Glomerular visceral epithelial cell (primary cell): ENCODE measurements at regions not wholly inside any gene's neighbourhood (a gene's known extent, or its start where the extent isn't known, plus 50 kb on each side); places are given as distances from the start of the nearest gene placed in this dataset.
A peak's percentile ranks its signal among the peaks of the same experiment; 100 is the strongest.
"Not testable (repeated sequence)": the region's sequence is repeated elsewhere in the genome, so short reads cannot be mapped to it uniquely, and the experiment has no call there.

Experiments used
- DNase-seq: peaks from one replicate; pipeline ENCODE4 v3.0.0-alpha.2; 2016; ENCODE audit errors: extremely low spot score

DNA sequence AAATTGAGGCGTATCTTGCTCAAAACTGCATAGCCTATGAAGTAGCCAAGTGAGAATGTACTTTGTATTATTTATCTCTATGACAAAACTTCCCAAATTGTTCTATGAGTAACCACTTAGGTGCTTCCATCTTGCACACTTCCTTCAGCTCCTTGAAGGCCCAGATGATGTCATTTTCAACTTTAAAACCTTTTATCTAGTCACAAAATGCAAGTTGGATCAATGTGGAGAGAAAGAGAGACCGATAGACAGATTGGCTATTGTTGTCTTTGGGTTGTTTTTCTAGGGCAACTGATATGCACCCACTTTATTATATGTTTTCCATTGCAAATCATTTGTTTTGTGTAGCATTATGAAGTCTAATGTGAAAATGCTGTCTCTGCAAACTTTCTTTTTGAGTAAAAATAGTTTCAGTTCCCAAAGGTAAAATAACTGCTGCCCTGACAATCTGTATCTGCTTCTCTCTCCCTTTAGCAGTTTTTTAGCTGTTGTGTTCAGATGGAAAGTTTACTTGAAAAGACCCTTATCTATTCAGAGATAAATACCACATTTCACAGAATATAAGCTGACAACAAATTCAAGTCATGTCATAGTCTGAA lies 73.7 kb upstream of the CITED2 start:
- no peak for DNase-seq

DNA sequence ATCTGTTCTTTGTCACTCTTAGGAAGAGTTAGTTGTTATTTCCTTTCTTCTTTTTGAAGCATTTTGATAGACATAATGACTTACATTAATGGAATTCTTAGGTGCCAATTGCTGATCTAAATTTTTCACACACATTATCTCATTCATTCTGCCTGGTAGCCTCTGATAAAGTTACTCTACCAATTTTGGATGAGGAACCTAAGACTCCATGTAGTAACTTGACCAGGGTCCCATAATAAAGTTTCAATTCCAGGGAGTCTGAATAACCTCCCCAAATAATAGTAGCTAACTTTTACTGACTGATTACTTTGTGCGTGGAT lies 73.2 kb upstream of the CITED2 start:
- no peak for DNase-seq

DNA sequence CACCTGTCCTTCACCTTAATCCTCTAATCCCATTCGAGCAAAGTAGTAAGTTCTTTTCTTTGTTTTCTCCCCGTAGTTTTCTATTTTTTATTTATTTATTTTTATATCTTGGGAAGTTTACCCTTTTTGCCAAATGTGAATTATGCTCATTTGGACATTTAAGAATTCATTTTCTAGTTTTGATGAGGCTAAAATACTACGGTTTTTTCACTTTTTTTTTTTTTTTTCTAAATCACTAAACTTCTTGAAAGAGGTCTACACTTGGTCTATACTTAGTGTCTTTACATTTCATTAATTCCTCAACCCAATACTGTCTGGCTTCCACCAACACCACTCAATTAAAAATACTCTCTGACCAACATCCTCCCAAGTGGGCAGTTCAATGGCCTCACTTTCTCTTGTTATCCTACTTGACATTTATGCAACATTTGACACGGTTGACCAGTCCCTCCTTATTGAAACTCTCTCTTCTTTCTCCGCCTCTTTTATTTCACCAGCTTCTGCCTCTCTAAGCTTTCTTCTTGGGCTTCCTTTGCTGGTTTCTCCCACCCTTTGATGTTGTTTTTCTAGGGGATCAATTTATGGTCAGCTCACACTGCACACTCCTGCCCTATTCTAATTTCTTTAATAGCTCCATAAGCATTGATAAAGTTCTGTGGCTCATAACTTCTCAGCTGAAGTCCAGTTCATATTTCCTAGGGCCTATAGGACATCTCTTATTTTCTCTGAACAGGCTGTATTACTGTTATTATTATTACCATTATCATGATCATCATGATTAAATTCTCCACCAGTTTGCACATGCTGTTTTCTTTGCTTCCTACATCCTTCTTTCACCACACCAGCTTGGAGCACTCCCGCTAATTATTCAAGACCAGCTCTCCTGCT lies 72.6 kb upstream of the CITED2 start:
- DNase-seq, result no peak

DNA sequence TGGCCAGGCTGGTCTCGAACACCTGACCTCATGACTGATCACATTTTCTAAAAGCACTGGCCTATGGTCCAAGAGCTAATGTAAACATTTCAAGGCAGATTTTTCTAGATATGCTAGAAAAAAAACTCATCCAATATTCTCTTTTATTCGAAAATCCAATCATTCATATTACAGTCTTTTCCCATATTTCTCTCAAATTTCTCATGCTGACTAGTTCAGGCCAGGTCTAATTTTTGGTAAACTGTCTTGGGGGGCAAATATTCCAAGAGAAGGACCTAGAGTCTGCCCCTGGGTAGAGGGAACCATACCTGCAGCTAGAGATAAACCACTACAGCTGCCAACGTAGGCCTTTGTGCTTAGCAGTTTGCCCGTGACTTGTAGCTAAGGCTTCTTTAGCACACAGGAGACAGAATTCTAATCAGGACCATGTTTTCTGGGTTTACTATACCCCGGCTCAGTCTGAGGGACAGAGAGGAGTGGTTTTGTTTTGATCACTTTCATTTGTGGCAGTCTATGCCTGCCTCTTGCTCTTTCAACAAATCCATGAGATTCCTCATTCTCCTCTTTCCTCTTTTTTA lies 71.8 kb upstream of the CITED2 start:
- DNase-seq, result no peak

DNA sequence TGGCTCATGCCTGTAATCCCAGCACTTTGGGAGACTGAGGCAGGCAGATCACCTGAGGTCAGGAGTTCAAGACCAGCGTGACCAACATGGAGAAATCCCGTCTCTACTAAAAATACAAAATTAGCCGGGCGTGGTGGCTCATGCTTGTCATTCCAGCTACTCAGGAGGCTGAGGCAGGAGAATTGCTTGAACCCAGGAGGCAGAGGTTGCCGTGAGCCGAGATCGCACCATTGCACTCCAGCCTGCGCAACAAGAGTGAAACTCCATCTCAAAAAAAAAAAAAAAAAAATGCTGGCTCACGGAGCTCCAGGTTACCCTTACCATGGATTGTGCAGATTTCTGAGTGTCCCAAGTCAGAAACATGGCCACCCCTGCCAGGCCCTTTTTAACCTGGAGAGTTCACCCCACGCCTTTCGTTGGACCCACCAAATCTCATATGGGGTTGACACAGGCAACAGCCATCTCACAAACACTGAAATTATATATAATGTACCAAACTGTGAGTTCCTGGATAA lies 69.9 kb upstream of the CITED2 start:
- not testable (repeated sequence) for DNase-seq

DNA sequence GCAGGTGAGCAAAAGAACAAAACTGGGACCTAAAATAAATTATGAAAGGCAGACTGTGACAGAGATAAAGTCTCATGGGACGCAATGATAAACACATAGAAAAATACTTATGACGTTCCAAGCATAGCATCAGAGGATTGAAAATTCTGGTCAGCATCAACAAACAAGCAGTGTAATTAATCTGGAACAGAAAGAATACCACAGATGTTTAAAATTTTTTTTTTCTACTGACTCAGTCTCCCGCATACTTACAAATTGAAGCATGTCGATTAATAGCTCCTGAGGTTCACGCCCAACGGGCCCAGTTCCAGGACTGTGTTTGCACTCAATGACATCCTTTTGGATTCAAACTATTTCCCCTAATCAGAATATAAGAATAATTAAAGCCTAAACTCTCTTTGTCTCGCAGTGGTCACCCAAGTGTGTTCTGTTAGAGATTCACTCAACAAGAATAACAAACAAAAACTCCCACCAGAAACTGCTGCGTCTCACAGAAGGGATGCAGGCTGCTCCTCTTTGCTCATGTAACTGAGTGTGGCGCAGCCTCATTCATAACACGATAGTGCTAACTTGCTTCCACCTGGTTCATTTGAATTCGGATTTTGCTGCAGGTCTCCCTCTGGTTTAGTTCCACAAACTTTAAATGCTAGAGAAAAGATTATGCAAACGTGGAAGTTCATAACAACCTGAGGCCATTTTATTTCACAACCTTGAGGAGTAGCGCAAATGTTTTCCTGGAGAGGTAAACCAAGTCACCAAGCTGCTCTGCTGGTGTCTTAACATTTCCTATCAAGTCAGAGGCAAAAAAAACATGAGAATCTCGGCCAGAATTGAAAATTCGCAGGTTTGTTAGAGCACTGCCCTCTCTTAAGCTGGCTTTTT lies 69.0 kb upstream of the CITED2 start:
- no peak for DNase-seq

DNA sequence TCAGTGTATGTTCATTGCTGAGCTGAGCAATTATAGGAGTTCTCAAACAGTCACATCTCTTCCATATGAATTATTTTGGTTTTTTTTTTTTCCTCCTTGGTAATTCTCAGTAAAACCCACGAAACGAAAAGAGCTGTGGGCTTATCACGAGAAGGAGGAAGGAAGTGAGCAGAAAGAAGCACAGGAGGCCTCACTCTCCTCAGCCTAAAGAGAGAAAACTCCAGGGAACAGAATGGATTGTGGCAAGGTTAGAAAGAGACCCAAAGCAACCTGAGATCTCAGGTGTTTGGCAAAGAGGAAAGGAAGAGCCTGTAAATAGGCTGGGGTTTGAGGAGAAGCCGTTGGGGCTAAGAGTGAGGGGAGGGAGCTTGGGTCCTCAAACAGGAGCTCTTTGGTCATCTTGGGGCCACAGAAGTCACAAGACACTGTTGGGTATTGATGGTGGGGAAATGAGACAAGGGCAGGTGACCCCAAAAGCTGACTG lies 67.8 kb upstream of the CITED2 start:
- DNase-seq, result no peak

DNA sequence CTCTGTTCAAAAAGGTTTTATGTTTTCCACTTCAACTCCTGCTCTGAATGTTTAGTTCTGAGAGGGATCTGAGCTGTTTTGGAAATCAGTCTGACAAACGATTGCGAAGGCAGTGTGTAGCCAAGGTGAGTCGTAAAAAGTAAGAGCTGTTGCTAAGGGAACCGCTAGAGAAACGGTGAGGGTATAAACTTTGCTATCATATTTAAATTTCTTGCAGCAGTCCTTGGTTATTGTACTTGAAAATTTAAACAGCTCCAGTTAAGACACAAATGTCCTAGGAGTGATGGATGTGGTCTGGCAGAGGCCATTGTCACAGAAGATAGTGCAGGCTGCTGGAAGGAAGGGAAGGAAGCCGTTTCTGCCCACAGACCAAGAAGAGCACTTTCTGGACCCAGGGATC lies 64.9 kb upstream of the CITED2 start:
- DNase-seq, result no peak

DNA sequence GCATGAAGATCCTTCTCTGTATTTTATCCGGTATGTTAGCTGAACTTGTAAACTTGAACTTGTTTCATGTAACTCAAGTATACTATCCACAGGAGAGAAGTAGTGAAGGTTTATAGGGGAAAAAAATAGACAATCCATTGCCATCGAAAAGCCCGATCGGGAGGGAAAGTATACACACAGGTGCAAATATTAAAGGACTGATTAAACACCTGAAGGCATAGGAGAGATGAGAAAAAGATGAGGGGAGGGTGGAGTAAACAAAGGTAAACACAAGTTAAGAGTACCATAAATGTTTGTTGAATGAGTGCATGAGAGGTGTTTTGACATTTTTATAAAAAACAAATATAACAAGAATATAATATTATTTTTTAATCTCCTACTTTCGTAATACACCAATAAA lies 64.3 kb upstream of the CITED2 start:
- DNase-seq, result no peak

DNA sequence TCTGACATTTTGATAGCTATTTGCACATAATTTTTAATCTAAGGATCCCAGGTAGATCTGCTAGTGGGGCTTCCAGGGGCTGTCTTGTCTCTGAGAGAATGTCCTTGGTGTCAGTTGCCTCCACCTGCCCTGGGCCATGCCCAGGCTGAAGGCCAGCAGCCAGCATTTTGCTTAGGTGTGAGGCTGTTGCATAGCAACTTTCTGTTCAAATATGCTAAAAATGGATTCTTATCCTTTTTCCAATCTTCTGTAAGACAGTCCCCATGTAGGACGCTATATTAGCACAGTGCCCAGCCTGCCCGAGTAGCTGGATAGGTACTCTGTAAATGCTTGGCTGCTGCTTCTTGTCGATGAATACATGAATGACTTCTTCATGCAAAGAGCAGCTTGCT lies 62.5 kb upstream of the CITED2 start:
- no peak for DNase-seq

DNA sequence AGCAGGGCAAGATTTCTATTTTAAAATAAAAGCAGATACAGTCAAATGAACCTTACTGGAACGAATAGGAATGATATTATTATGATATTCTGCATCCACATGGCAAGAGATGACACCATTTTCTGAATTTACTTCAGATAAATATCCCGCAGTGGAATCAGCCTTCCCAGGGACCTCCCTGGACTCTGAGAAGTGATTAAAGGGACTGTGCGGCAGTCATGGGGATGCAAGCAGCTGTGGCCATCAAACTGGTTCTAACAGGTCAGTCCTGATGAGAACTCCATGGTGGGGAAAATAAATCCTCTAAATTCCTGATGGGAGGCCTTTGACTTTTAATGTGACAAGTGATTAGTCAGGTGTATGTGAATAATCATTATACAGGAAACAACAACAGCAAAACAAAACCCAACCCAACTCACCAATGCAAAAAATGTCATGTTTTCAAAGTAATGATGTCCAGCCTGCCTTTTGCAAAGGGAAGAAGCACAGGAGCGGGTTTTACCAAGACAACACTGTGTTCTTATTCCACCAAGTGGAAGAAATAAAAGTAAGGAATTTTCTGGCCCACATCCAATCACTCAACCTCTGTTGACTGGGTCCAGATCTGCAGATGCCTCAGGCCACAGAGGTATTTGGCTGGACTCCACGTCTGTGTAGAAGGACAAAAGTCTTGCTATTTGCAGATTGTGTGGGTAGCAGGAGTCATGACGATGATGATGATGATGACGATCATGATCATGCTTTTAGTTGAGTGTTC lies 61.9 kb upstream of the CITED2 start:
- DNase-seq, result peak; percentile 90

DNA sequence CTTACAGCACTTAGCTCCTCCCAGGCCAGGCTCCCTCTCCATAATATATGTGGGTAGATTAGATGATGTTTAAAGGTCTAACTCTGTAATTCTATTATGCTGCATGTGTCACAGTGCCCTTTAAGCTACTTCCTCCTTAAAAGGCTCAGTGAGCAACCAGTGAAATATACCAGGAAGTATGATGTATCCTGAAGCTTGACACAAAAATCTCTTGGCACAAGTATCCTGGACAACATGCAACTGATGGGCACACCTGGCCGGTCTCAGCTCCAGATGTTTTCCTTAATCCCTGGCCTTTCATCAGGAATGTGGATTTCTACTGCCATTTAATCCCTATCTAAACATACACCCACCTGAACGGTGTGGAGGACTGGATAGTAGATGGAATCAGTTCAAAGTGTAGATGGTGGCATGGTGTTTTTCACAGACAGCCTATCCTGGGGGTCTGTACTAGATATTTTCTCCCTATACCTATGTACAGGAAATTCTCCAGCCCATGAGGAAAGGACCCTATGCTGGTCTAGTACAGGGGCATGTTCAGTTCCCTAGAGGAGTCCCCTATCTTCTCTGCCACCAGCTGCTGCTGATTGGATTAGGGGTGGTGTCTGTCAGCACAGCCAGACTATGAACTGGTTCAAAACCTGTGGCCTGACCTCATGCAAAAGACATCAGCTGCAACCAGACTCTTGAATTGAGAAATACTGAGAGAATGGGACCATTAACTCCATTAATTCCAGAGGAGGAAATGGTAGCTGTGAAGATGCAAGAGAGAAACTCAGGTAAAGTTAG lies 59.4 kb upstream of the CITED2 start:
- DNase-seq, result peak; percentile 30

DNA sequence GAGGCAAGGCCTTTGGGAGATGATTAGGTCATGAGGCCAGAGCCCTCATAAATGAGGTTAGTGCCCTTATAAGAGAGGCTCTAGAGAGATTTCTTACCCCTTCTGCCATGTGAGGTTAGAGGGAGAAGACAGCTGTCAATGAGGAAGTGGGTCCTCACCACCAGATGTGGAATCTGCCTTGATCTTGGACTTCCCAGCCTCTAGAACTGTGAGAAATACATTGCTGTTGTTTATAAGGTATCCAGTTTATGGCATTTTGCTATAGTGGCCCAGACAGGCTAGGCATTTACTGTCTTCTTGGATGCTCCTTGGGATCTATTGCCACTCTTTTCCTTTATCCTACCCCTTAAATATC lies 57.1 kb upstream of the CITED2 start:
- no peak for DNase-seq

DNA sequence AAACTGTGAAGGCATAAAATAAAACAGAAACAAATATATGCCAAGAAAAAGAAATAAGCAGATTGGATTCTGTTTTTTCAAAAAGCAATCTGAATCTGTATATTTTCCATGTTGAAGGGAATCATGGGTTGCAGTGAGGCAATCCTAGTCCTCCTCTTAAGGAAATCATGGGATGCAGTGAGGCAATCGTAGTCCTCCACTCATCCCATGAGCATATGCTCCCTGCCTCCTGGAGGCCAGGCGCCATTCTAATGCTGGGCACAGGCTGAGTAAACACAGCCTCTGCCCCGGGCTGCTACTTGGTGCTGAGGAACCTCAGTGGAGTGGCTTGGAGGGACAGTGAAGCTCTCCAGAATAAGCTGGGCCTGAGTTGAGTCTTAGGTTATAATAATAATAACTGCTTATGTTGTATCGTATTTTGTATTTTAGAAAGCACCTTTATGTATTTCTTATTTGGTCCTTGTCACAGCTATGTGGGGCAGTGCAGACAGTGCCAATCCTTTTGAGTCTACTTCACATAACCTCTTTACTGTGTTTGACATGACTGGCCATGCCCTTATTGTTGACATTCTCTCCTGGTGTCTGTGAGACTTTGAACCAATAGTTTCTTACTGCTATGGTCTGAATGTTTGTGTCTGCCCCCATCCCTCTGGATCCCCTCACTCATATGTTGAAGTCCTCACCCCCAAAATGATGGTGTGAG lies 56.6 kb upstream of the CITED2 start:
- no peak for DNase-seq

DNA sequence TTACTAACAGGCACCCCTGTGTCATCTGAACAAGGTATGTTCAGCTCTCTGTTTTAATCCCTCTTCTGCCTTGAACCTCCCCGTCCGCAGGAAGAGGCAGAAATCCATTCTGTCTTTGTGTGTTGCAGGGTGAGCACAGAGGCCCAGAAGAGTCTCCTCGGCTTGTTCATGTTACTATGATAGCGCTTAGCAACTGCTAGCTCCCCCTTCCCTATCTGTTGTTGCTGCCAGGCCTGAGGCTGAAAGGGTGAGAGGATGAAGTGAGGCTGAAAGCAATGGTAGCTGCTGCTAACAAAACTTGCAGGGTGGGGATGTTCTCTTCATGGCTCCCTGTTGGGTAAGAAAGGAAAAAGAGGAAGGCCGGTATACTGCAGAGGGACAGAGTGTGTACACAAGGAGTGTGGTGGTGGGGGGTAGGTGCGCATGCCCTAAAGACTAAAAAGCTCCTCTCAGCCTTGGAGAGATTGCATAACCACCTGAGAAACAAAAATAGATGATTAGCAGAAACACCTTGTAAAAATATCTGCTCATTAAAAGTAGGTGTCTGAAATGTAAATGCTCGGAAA lies 55.2 kb upstream of the CITED2 start:
- DNase-seq, result no peak

DNA sequence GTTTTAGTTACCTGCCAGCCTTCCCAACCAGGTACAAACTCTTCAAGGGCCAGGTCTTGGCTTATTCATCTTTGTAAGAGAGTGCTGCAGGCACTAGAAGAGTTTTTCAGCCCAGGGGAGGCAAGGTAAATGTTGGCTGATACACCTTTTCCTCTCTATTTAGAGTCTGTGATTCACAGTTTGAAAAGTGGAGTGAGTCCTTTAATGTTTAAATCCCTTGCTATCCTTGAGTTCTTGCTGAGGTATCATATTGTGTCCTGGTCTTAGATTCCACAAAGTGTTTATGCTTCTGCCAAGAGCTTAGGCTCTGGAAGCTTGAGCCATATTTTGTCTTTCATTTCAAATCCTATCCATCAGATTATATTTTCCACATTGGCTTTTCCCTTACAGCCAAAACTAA lies 52.8 kb upstream of the CITED2 start:
- DNase-seq, result no peak

DNA sequence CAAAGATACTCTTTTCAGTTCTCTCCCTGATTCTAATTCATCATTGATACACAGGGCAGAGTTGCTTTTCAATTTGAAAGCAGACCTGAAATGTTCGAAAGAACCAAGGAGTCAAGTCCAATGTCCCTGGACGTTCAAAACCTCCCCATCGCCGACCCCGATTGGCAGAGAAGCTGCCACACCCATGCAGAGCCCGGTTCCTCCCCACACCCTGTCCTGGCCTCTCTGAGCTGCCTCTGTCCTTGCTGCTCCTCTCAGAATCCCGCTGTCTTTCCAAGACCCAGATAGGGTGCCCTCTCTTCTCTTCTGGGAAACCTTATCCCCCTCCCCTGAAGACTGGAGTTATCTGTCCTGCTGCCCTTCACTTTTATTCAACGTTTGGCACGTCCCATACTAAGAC lies 52.3 kb upstream of the CITED2 start:
- DNase-seq, result no peak

DNA sequence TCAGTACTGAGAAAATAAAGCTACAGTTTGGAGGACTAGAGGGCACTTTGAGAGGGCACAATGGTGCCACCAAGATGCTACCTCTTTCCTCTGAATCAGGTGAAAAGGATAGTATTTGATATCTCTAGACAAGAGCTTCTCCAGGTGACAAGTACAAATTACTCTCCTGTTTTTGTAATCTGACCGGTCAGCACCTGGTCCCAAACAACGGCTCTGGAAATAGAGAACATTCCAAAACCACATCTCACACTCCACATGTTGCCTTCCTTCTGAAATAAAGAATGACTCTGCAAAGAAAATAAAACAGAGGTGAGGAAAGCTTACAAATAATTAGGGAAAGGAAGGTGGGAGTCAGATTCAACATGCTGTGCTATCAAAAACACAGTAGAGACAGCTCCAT lies 51.3 kb upstream of the CITED2 start:
- no peak for DNase-seq

DNA sequence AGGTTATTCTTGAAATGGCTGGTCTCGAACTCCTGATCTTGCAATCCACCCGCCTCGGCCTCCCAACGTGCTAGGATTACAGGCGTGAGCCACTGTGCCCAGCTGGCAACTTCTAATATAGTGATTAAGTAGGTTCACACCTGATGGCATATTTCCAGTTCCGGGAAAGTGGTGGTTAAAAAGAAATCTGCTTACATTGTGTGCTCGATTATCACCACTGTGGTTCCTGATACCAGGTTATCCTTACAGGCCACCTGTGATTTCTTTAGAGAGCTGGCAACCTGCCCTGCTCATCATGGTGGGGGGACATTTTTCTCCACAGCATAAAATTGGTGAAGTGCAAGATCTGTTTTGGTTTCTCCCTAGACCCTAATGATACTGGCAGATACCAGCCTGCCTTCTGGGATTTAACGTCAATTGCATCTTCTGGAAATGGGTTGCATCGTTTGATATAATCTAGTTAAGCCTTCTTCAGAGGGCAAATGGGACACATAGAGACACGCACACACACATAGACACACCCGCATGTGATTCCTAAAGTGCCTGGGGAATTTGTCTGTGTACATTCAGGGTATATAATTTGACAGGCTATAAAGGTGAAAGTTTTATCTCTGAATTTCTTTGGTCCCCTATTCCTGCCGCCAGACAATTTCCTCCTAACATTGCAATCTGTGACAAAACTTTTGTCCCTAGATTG lies 49.7 kb upstream of the CITED2 start:
- no peak for DNase-seq
